Liver (tissue), 8 donors: ENCODE measurements at regions not wholly inside any gene's neighbourhood (a gene's known extent, or its start where the extent isn't known, plus 50 kb on each side); places are given as distances from the start of the nearest gene placed in this dataset.
A peak's percentile ranks its signal among the peaks of the same experiment; 100 is the strongest.

ENCODE experiments used
- DNase-seq: peaks from one replicate; pipeline ENCODE4 v3.0.0-alpha.2; 2017; ENCODE audit warnings: low spot score
- H3K27ac ChIP-seq, 2 donors: one replicate each; pipeline ENCODE4 v1.7.0; 2013; ENCODE audit warnings: inconsistent platforms in 2 of 2, low read length in 2 of 2, control low read depth in 1 of 2, low read depth in 1 of 2, mild to moderate bottlenecking in 1 of 2
- H3K27me3 ChIP-seq, 4 donors: one replicate each; pipeline versions ENCODE4 v1.6.1 to v1.7.0; 2013; ENCODE audit warnings: low read length in 3 of 4, inconsistent platforms in 1 of 4, mild to moderate bottlenecking in 1 of 4, moderate library complexity in 1 of 4; ENCODE audit not compliant: control insufficient read depth in 4 of 4, insufficient read depth in 4 of 4
- H3K36me3 ChIP-seq, 4 donors: one replicate each; pipeline versions ENCODE4 v1.6.1 to v1.7.0; 2013; ENCODE audit warnings: low read length in 3 of 4, mild to moderate bottlenecking in 3 of 4, low read depth in 1 of 4, moderate library complexity in 1 of 4; ENCODE audit not compliant: control insufficient read depth in 4 of 4, insufficient read depth in 3 of 4
- H3K4me1 ChIP-seq, 4 donors: one replicate each; pipeline versions ENCODE4 v1.6.1 to v1.7.0; 2013; ENCODE audit warnings: low read length in 3 of 4, mild to moderate bottlenecking in 3 of 4, moderate library complexity in 1 of 4; ENCODE audit not compliant: control insufficient read depth in 4 of 4, insufficient read depth in 4 of 4
- H3K4me3 ChIP-seq, 3 donors: one replicate each; pipeline versions ENCODE4 v1.6.1 to v1.7.0; 2013; ENCODE audit warnings: low read length in 3 of 3, control low read depth in 1 of 3, low read depth in 1 of 3, mild to moderate bottlenecking in 1 of 3
- H3K9ac ChIP-seq, 2 donors: one replicate each; pipeline ENCODE4 v1.7.0; 2013; ENCODE audit warnings: low read length in 2 of 2, mild to moderate bottlenecking in 2 of 2, moderate library complexity in 2 of 2, control low read depth in 1 of 2, low read depth in 1 of 2
- H3K9me3 ChIP-seq, 4 donors: one replicate each; pipeline versions ENCODE4 v1.6.1 to v1.7.0; 2013; ENCODE audit warnings: low read length in 3 of 4; ENCODE audit not compliant: control insufficient read depth in 4 of 4
- EGR1 ChIP-seq, 2 donors: IDR thresholded peaks; 2 replicates each; pipeline ENCODE4 v1.6.1; 2016 to 2018; ENCODE audit warnings: antibody characterized with exemption in 2 of 2, low read depth in 2 of 2
- FOXA1 ChIP-seq: IDR thresholded peaks from 2 replicates; pipeline ENCODE4 v1.6.1; 2016; ENCODE audit warnings: antibody characterized with exemption
- FOXA2 ChIP-seq: IDR thresholded peaks from 2 replicates; pipeline ENCODE4 v1.6.1; 2016; ENCODE audit warnings: antibody characterized with exemption
- GABPA ChIP-seq, 2 donors: IDR thresholded peaks in 1 of 2; conservative IDR thresholded peaks in 1 of 2; 2 replicates each; pipeline ENCODE4 v1.6.1; 2016; ENCODE audit warnings: antibody characterized with exemption in 2 of 2, mild to moderate bottlenecking in 1 of 2, moderate library complexity in 1 of 2
- HNF4A ChIP-seq, 2 donors: conservative IDR thresholded peaks; 2 replicates each; pipeline ENCODE4 v1.6.1; 2016; ENCODE audit warnings: antibody characterized with exemption in 2 of 2, mild to moderate bottlenecking in 2 of 2
- HNF4G ChIP-seq: IDR thresholded peaks from 2 replicates; pipeline ENCODE4 v1.6.1; 2016; ENCODE audit warnings: antibody characterized with exemption
- JUND ChIP-seq, 2 donors: IDR thresholded peaks; 2 replicates each; pipeline ENCODE4 v1.6.1; 2016; ENCODE audit warnings: antibody characterized with exemption in 2 of 2
- NR2F2 ChIP-seq: IDR thresholded peaks from 2 replicates; pipeline ENCODE4 v1.6.1; 2016; ENCODE audit warnings: antibody characterized with exemption
- RAD21 ChIP-seq, 2 donors: IDR thresholded peaks; 2 replicates each; pipeline ENCODE4 v1.6.1; 2016; ENCODE audit warnings: antibody characterized with exemption in 2 of 2, mild to moderate bottlenecking in 2 of 2
- RXRA ChIP-seq, 2 donors: IDR thresholded peaks; 2 replicates each; pipeline ENCODE4 v1.6.1; 2017 to 2018; ENCODE audit warnings: antibody characterized with exemption in 2 of 2, mild to moderate bottlenecking in 1 of 2
- TAF1 ChIP-seq: conservative IDR thresholded peaks from 2 replicates; pipeline ENCODE4 v1.6.1; 2016; ENCODE audit warnings: antibody characterized with exemption, mild to moderate bottlenecking
- YY1 ChIP-seq: IDR thresholded peaks from 2 replicates; pipeline ENCODE4 v1.6.1; 2016; ENCODE audit warnings: antibody characterized with exemption, mild to moderate bottlenecking
- WGBS: extraction: QIAGEN DNeasy Blood & Tissue Kit; methylation state at CpG from one replicate; pipeline ENCODE4 v1.1.7; 2013; 5-methylcytosine and 5-hydroxymethylcytosine counted together
- TF ChIP-seq, protein P1 (sequence below): IDR thresholded peaks from 2 replicates; pipeline ENCODE4 v1.6.1; 2016; ENCODE audit warnings: antibody characterized with exemption
- TF ChIP-seq, protein P2 (sequence below): IDR thresholded peaks from 2 replicates; pipeline ENCODE4 v1.6.1; 2016; ENCODE audit warnings: antibody characterized with exemption
- TF ChIP-seq, protein P3 (sequence below): IDR thresholded peaks from 2 replicates; pipeline ENCODE4 v1.6.1; 2016; ENCODE audit warnings: antibody characterized with exemption, mild to moderate bottlenecking
- TF ChIP-seq, protein P4 (sequence below): IDR thresholded peaks from 2 replicates; pipeline ENCODE4 v1.6.1; 2016; ENCODE audit warnings: antibody characterized with exemption
- TF ChIP-seq, protein P5 (sequence below): fragments of 150-350 bp; IDR thresholded peaks from 2 replicates; pipeline ENCODE4 v1.5.1; 2017; ENCODE audit warnings: improper control_type of control experiment, low read depth, low read length; ENCODE audit not compliant: missing input control
- donor health status: healthy.
- donor health status: healthy.
- donor health status: healthy.
- donor health status: healthy.
- donor health status: healthy.

DNA sequence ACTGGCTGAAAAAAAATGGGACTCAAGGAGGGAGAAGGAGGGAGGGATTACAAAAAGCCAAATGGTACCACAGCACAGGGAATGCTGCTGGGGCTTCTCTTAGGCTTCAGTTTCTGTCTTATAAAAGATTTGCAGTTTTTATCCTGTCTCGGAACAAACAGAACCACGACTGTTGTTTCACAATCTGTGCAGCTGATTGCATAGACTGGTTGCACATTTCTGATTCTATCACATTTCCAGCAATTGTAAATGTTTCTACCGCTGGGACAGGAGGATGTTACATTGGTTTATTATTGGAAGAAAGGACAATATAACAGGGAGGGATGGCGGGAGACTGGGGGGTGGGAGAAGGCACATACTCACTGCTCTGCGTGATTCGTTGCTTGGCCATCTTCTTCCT lies 73.5 kb upstream of the ARID1B start (continued):
- TF ChIP-seq, protein P1, sequence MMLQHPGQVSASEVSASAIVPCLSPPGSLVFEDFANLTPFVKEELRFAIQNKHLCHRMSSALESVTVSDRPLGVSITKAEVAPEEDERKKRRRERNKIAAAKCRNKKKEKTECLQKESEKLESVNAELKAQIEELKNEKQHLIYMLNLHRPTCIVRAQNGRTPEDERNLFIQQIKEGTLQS: peak; percentile 56

DNA sequence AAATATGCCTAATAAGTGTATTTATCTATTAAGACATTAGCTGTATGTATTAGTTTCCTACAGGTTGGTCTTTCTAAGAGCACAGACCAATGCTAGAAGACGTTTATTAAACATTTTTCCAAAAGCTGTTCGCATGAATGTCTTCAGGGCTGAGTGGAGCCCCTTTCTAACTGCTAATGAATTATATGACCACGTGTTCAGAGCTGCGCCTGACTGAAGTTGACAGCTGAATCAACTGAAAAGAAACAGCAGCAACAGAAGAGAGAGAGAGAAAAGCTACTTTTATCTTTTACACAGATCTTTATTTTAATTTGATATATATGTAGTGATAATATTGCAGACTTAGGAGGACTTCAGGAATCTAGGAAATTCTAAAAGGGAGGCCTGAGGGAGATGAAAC lies 75.2 kb upstream of the ARID1B start:
- WGBS: 86% methylated on average over 4 of the region's 4 CpGs
- TF ChIP-seq NR2F2 (no peak), HNF4A (conservative IDR thresholded peaks at IDR 0.05) (no peak), YY1 (no peak), FOXA1 (no peak)
- TF ChIP-seq, protein P2, sequence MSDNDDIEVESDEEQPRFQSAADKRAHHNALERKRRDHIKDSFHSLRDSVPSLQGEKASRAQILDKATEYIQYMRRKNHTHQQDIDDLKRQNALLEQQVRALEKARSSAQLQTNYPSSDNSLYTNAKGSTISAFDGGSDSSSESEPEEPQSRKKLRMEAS: no peak
- TF ChIP-seq, protein P1: no peak
- TF ChIP-seq, protein P3, sequence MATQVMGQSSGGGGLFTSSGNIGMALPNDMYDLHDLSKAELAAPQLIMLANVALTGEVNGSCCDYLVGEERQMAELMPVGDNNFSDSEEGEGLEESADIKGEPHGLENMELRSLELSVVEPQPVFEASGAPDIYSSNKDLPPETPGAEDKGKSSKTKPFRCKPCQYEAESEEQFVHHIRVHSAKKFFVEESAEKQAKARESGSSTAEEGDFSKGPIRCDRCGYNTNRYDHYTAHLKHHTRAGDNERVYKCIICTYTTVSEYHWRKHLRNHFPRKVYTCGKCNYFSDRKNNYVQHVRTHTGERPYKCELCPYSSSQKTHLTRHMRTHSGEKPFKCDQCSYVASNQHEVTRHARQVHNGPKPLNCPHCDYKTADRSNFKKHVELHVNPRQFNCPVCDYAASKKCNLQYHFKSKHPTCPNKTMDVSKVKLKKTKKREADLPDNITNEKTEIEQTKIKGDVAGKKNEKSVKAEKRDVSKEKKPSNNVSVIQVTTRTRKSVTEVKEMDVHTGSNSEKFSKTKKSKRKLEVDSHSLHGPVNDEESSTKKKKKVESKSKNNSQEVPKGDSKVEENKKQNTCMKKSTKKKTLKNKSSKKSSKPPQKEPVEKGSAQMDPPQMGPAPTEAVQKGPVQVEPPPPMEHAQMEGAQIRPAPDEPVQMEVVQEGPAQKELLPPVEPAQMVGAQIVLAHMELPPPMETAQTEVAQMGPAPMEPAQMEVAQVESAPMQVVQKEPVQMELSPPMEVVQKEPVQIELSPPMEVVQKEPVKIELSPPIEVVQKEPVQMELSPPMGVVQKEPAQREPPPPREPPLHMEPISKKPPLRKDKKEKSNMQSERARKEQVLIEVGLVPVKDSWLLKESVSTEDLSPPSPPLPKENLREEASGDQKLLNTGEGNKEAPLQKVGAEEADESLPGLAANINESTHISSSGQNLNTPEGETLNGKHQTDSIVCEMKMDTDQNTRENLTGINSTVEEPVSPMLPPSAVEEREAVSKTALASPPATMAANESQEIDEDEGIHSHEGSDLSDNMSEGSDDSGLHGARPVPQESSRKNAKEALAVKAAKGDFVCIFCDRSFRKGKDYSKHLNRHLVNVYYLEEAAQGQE: no peak
- H3K9ac ChIP-seq: no peak overlapping the region
- peaks cover 0 to 12% (median 7%) of the 10 kb centered on the region in 4 donors for H3K4me1 ChIP-seq
- H3K9me3 ChIP-seq: no peaks in the 10 kb centered on the region
- no peak overlapping the region for H3K4me3 ChIP-seq
- H3K27me3 ChIP-seq: no peaks in the 10 kb centered on the region
- no peak for DNase-seq
- H3K27ac ChIP-seq: no peak overlapping the region
- H3K36me3 ChIP-seq: no peaks in the 10 kb centered on the region

DNA sequence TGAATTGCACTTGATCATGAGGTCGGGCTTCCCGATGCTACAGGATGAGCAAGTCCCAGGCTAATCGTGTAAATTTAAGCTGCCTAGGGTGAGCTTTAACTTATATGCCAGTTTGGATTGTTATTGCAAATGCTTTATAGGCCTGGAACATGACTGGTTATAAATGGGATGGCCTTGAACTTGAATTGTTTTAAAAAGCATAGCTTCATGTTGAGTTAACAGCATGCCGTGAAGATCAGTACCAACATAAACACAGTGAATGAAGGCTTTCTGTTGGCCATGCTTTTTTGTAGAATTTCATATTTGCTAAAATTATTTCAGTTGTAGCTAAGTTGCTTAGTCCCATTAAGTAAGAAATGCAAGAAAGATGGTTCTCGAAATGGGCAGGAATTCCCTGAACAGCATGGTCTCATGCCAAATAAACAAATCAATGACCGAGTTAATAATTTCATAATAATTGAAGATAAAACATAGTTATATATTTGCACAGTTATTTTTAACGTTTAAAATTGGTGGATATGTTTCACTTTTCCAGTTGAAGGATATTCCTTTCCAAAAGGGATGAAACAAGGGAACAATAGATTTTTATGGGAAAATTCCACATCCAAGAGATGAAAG lies 76.6 kb upstream of the ARID1B start:
- 63% methylated on average over 7 of the region's 7 CpGs for WGBS
- peaks cover 0 to 12% (median 7%) of the 10 kb centered on the region in 4 donors for H3K4me1 ChIP-seq
- H3K27ac ChIP-seq: no peak overlapping the region
- no peaks in the 10 kb centered on the region for H3K36me3 ChIP-seq
- TF ChIP-seq, protein P2: no peak
- TF ChIP-seq EGR1 (IDR thresholded peaks at IDR 0.05; ENCODE audit: low read depth in 2 of 2) (no peak), NR2F2 (no peak), GABPA (IDR thresholded peaks at IDR 0.05 in 1 of 2, conservative IDR thresholded peaks at IDR 0.05 in 1 of 2) (no peak), HNF4A (conservative IDR thresholded peaks at IDR 0.05) (no peak), YY1 (no peak), RAD21 (IDR thresholded peaks at IDR 0.05) (no peak), TAF1 (no peak), FOXA2 (no peak), RXRA (IDR thresholded peaks at IDR 0.05) (no peak), HNF4G (no peak), JUND (IDR thresholded peaks at IDR 0.05) (no peak), FOXA1 (no peak)
- TF ChIP-seq, protein P4, sequence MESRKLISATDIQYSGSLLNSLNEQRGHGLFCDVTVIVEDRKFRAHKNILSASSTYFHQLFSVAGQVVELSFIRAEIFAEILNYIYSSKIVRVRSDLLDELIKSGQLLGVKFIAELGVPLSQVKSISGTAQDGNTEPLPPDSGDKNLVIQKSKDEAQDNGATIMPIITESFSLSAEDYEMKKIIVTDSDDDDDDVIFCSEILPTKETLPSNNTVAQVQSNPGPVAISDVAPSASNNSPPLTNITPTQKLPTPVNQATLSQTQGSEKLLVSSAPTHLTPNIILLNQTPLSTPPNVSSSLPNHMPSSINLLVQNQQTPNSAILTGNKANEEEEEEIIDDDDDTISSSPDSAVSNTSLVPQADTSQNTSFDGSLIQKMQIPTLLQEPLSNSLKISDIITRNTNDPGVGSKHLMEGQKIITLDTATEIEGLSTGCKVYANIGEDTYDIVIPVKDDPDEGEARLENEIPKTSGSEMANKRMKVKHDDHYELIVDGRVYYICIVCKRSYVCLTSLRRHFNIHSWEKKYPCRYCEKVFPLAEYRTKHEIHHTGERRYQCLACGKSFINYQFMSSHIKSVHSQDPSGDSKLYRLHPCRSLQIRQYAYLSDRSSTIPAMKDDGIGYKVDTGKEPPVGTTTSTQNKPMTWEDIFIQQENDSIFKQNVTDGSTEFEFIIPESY: no peak
- TF ChIP-seq, protein P5, sequence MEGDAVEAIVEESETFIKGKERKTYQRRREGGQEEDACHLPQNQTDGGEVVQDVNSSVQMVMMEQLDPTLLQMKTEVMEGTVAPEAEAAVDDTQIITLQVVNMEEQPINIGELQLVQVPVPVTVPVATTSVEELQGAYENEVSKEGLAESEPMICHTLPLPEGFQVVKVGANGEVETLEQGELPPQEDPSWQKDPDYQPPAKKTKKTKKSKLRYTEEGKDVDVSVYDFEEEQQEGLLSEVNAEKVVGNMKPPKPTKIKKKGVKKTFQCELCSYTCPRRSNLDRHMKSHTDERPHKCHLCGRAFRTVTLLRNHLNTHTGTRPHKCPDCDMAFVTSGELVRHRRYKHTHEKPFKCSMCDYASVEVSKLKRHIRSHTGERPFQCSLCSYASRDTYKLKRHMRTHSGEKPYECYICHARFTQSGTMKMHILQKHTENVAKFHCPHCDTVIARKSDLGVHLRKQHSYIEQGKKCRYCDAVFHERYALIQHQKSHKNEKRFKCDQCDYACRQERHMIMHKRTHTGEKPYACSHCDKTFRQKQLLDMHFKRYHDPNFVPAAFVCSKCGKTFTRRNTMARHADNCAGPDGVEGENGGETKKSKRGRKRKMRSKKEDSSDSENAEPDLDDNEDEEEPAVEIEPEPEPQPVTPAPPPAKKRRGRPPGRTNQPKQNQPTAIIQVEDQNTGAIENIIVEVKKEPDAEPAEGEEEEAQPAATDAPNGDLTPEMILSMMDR: no peak
- TF ChIP-seq, protein P3: no peak
- no peak overlapping the region for H3K4me3 ChIP-seq
- no peaks in the 10 kb centered on the region for H3K9me3 ChIP-seq
- no peak for DNase-seq
- no peak overlapping the region for H3K9ac ChIP-seq
- no peaks in the 10 kb centered on the region for H3K27me3 ChIP-seq
